Right cardiac atrium (tissue), 5 donors: ENCODE measurements at regions not wholly inside any gene's neighbourhood (a gene's known extent, or its start where the extent isn't known, plus 50 kb on each side); places are given as distances from the start of the nearest gene placed in this dataset.

ENCODE experiments used
- ATAC-seq, 2 donors: fragments of 200-7000 bp; cut with Tn5 transposase; one replicate each; pipeline versions ENCODE4 v1.8.0 to v1.9.1; 2020; ENCODE audit warnings: moderate library complexity in 2 of 2, mild to moderate bottlenecking in 1 of 2
- DNase-seq, 3 donors: peaks; one replicate each; pipeline ENCODE4 v3.0.0-alpha.2; 2020
- H3K27ac ChIP-seq: one replicate; pipeline ENCODE4 v1.5.1; 2013; ENCODE audit warnings: mild to moderate bottlenecking, low read length, control low read depth, moderate library complexity
- H3K27me3 ChIP-seq: one replicate; pipeline ENCODE4 v1.6.1; 2013; ENCODE audit not compliant: control insufficient read depth, insufficient read depth
- H3K4me1 ChIP-seq: one replicate; pipeline ENCODE4 v1.6.1; 2013; ENCODE audit warnings: low read length; ENCODE audit not compliant: control insufficient read depth, insufficient read depth
- H3K4me3 ChIP-seq: one replicate; pipeline ENCODE4 v1.5.1; 2013; ENCODE audit warnings: low read length, control low read depth
- H3K9me3 ChIP-seq: one replicate; pipeline ENCODE4 v1.6.1; 2013; ENCODE audit warnings: low read length; ENCODE audit not compliant: control insufficient read depth
- WGBS: extraction: QIAGEN DNeasy Blood & Tissue Kit; methylation state at CpG from one replicate; pipeline ENCODE4 v1.1.7; 2013; 5-methylcytosine and 5-hydroxymethylcytosine counted together
- intact Hi-C, 4 donors: fragments of 100-400 bp; cut with DNase I; formaldehyde crosslinking; loops; one replicate each; pipeline versions ENCODE4 v1.11.0 to v1.14.0; 2022 to 2023
- donor health status: healthy with polysubstance abuse.
- donor health status: DM: no; HTN: yes; CAD: no.
- donor health status: DM: no; HTN: no; CAD: no.
- donor health status: DM: no; HTN: yes; CAD: no; lungs with severe emphysema.
- donor health status: DM: yes; HTN: yes; CAD: no.

- H3K27ac ChIP-seq = no peak overlapping the region
- WGBS = 85% methylated on average over 13 of the region's 13 CpGs
- DNase-seq = no peak
- no peaks in the 10 kb centered on the region for H3K27me3 ChIP-seq
- H3K4me3 ChIP-seq = no peak overlapping the region
- H3K4me1 ChIP-seq = no peaks in the 10 kb centered on the region
- intact Hi-C loops = no loop called here
- H3K9me3 ChIP-seq = no peaks in the 10 kb centered on the region
- no peak for ATAC-seq
Observed at GRCh38 chr20:51108638-51109363, 85.9 kb upstream of the KCNG1 start.

DNA sequence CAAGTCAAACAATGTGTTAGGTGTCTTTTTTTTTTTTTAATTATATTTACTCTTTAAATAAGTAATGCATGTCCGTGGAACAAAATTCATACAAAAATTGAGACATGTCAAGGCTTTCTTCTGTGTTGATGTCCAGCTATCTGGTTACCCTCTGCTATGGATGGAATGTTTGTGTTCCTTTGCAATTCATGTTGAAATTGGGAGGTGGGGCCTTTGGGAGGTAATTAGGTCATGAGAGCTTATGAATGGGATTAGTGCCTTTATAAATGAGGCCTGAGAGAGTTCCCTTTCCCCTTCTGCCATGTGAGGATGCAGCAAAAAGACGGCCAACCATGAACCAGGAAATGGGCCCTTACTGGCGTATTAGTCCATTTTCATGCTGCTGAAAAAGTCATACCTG lies 83.1 kb upstream of the KCNG1 start:
- WGBS = 75% methylated on average over 3 of the region's 3 CpGs
- no peak overlapping the region for H3K27ac ChIP-seq
- no peak for DNase-seq
- H3K4me1 ChIP-seq = no peaks in the 10 kb centered on the region
- intact Hi-C loops = no loop called here
- H3K27me3 ChIP-seq = no peaks in the 10 kb centered on the region
- ATAC-seq = no peak
- H3K4me3 ChIP-seq = no peak overlapping the region
- no peaks in the 10 kb centered on the region for H3K9me3 ChIP-seq

DNA sequence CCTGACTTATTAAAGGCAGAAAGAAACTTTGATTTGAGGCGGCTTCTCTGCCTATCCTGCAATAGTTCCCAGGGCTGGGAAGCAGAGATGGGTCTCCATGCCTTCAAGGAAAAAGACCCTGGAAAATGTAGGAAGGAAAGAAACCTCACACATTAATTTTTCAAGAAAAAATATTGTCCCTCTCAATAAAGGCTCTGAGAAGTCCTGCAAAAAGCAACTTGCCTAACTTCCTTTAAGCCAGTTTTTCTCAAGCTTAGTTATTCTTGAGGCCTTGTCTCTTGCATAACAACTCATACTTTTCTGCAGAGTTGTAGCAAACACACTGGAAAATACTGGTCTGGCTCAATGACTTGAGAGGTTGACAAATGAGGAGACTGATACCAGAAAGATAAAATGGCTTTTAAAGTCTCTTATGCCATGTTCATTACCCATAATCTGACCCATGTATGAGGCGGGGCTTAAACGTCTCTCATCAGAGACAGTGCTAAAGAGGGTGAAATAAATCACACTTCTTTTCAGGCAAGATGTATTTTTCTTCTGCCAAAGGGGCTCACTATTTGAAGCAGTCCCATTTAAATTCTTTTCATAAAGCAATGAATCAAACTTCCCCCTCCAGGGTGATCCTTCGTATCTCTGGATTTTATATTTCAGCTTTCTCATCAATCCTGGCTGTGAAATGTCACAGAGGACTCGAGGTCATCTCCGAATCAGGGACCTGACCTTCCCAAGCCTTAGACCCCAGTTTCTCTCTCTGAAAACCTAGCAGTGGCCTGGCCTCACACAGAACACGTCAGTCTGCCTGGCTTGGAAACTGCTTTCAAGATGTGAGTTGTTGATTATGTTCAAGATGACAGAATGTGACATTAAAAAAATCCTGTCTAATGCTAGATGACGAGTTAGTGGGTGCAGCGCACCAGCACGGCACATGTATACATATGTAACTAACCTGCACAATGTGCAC lies 82.3 kb upstream of the KCNG1 start:
- Histone ChIP-seq H3K27ac (no peak overlapping the region), H3K9me3 (no peaks in the 10 kb centered on the region), H3K27me3 (no peaks in the 10 kb centered on the region), H3K4me3 (no peak overlapping the region), H3K4me1 (no peaks in the 10 kb centered on the region)
- no peak for ATAC-seq
- intact Hi-C loops = no loop called here
- 60% methylated on average over 10 of the region's 10 CpGs for WGBS
- no peak for DNase-seq

- no peaks in the 10 kb centered on the region for H3K4me1 ChIP-seq
- H3K9me3 ChIP-seq = no peaks in the 10 kb centered on the region
- DNase-seq = no peak
- H3K27ac ChIP-seq = no peak overlapping the region
- no peak overlapping the region for H3K4me3 ChIP-seq
- intact Hi-C loops = no loop called here
- H3K27me3 ChIP-seq = no peaks in the 10 kb centered on the region
- WGBS = 64% methylated on average over 2 of the region's 2 CpGs
- ATAC-seq = no peak
Observed at GRCh38 chr20:51100617-51101016, 77.7 kb upstream of the KCNG1 start.

- DNase-seq (no peak), ATAC-seq (no peak)
- H3K27me3 ChIP-seq = no peaks in the 10 kb centered on the region
- no peaks in the 10 kb centered on the region for H3K9me3 ChIP-seq
- H3K27ac ChIP-seq = no peak overlapping the region
- intact Hi-C loops = no loop called here
- WGBS = 45% methylated on average over 1 of the region's 1 CpG
- H3K4me1 ChIP-seq = no peaks in the 10 kb centered on the region
- no peak overlapping the region for H3K4me3 ChIP-seq
Observed at GRCh38 chr20:51098284-51098810, 75.4 kb upstream of the KCNG1 start.

DNA sequence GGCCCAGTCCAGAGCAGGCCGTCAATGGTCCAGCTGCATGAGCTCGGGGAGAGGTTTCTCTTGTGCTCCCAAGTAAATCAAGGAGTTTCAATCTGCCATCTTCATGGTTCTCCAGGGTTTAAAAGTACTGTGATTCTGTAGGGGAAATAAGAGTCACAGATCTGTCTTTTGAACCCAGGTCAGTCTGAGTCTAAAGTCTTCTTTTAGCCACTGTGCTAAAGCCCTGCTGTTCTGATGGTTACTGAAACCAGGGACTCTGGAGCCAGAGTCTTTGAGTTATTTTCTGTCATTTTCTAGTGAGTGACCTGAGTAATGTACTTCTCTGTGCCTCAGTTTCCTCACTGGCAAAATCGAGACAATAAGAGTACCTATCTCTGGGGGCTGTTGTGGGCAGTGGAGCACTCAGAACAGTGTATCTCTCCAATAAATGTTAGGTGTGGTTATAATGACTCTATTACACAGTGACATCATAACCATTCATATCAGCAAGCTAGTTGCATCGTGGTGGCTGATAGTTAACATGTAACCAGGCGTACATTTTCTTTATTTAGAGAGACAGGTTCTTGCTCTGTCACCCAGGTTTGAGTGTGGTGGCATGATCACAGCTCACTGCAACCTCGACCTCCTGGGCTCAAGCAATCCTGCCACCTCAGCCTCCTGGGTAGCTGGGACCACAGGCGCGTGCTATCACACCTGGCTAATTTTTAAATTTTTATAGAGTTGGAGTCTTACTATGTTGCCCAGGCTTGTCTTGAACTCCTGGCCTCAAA lies 74.6 kb upstream of the KCNG1 start:
- ATAC-seq (no peak), DNase-seq (no peak)
- Histone ChIP-seq H3K27me3 (no peaks in the 10 kb centered on the region), H3K4me1 (no peaks in the 10 kb centered on the region), H3K27ac (no peak overlapping the region), H3K9me3 (no peaks in the 10 kb centered on the region), H3K4me3 (no peak overlapping the region)
- intact Hi-C loops = no loop called here
- WGBS = 85% methylated on average over 8 of the region's 8 CpGs

GRCh38 chr20:51096582-51097267 lies 73.8 kb upstream of the KCNG1 start:
- Histone ChIP-seq H3K4me1 (no peaks in the 10 kb centered on the region), H3K9me3 (no peaks in the 10 kb centered on the region), H3K4me3 (no peak overlapping the region), H3K27me3 (no peaks in the 10 kb centered on the region), H3K27ac (no peak overlapping the region)
- DNase-seq = no peak
- intact Hi-C loops = no loop called here
- WGBS = 82% methylated on average over 13 of the region's 13 CpGs
- no peak for ATAC-seq

GRCh38 chr20:51095633-51096521 lies 73.0 kb upstream of the KCNG1 start:
- H3K27me3 ChIP-seq = peaks cover under 1% of the 10 kb centered on the region
- no peaks in the 10 kb centered on the region for H3K4me1 ChIP-seq
- no peak for ATAC-seq
- intact Hi-C loops = no loop called here
- H3K27ac ChIP-seq = no peak overlapping the region
- H3K4me3 ChIP-seq = no peak overlapping the region
- H3K9me3 ChIP-seq = no peaks in the 10 kb centered on the region
- no peak for DNase-seq
- 65% methylated on average over 7 of the region's 7 CpGs for WGBS

- Histone ChIP-seq H3K27me3 (peaks cover 2% of the 10 kb centered on the region), H3K4me3 (no peak overlapping the region), H3K9me3 (no peaks in the 10 kb centered on the region), H3K4me1 (no peaks in the 10 kb centered on the region), H3K27ac (no peak overlapping the region)
- DNase-seq (no peak), ATAC-seq (no peak)
- intact Hi-C loops = no loop called here
- whole genome bisulfite sequencing = 43% methylated on average over 4 of the region's 4 CpGs
Observed at GRCh38 chr20:51094221-51094620, 71.3 kb upstream of the KCNG1 start.
